GM19023 (cell line): ENCODE measurements at regions not wholly inside any gene's neighbourhood (a gene's known extent, or its start where the extent isn't known, plus 50 kb on each side); places are given as distances from the start of the nearest gene placed in this dataset.
"Not testable (repeated sequence)": the region's sequence is repeated elsewhere in the genome, so short reads cannot be mapped to it uniquely, and the experiment has no call there.

Experiments
- ATAC-seq: cut with Tn5 transposase; IDR thresholded peaks from one replicate; pipeline ENCODE4 v1.9.1; 2021; ENCODE audit warnings: mild to moderate bottlenecking, moderate library complexity; ENCODE audit not compliant: unreplicated experiment

- ATAC-seq = no peak
Measured at GRCh38 chr5:159680095-159680494, 236.2 kb upstream of the ADRA1B start.

- no peak for ATAC-seq
Measured at GRCh38 chr5:159681661-159682060, 234.6 kb upstream of the ADRA1B start.

GRCh38 chr5:159682623-159683022 lies 233.7 kb upstream of the ADRA1B start:
- no peak for ATAC-seq

- not testable (repeated sequence) for ATAC-seq
Measured at GRCh38 chr5:159687892-159688291, 228.4 kb upstream of the ADRA1B start.

GRCh38 chr5:159695741-159696294 lies 220.5 kb upstream of the ADRA1B start:
- ATAC-seq = no peak

GRCh38 chr5:159697530-159697929 lies 218.8 kb upstream of the ADRA1B start:
- no peak for ATAC-seq

- no peak for ATAC-seq
Measured at GRCh38 chr5:159698322-159698721, 218.0 kb upstream of the ADRA1B start.

GRCh38 chr5:159700016-159700415 lies 216.3 kb upstream of the ADRA1B start:
- no peak for ATAC-seq

- ATAC-seq = no peak
Measured at GRCh38 chr5:159702301-159702700, 214.0 kb upstream of the ADRA1B start.

GRCh38 chr5:159702826-159703225 lies 213.5 kb upstream of the ADRA1B start:
- ATAC-seq = no peak

GRCh38 chr5:159704160-159704559 lies 212.1 kb upstream of the ADRA1B start:
- ATAC-seq = no peak

- no peak for ATAC-seq
Measured at GRCh38 chr5:159705948-159706347, 210.3 kb upstream of the ADRA1B start.

- no peak for ATAC-seq
Measured at GRCh38 chr5:159708090-159708489, 208.2 kb upstream of the ADRA1B start.

- ATAC-seq = no peak
Measured at GRCh38 chr5:159712672-159713071, 203.6 kb upstream of the ADRA1B start.

GRCh38 chr5:159713254-159713653 lies 203.0 kb upstream of the ADRA1B start:
- no peak for ATAC-seq

GRCh38 chr5:159713773-159714172 lies 202.5 kb upstream of the ADRA1B start:
- ATAC-seq = no peak

GRCh38 chr5:159725475-159725874 lies 190.8 kb upstream of the ADRA1B start:
- no peak for ATAC-seq

- no peak for ATAC-seq
Measured at GRCh38 chr5:159727167-159727566, 189.1 kb upstream of the ADRA1B start.

- no peak for ATAC-seq
Measured at GRCh38 chr5:159730285-159730684, 186.0 kb upstream of the ADRA1B start.

- no peak for ATAC-seq
Measured at GRCh38 chr5:159732220-159732619, 184.1 kb upstream of the ADRA1B start.

- no peak for ATAC-seq
Measured at GRCh38 chr5:159734366-159734765, 181.9 kb upstream of the ADRA1B start.

GRCh38 chr5:159735036-159735435 lies 181.2 kb upstream of the ADRA1B start:
- no peak for ATAC-seq
